Smooth muscle cell (in vitro differentiated cells): ENCODE measurements at regions not wholly inside any gene's neighbourhood (a gene's known extent, or its start where the extent isn't known, plus 50 kb on each side); places are given as distances from the start of the nearest gene placed in this dataset.

ENCODE experiments used
- DNase-seq: peaks from one replicate; lab custom pipeline; 2025; ENCODE audit not compliant: unreplicated experiment; lab: John Stamatoyannopoulos, UW
- H2AFZ ChIP-seq: fragments of 200-600 bp; sonication (generic); 2 replicates; pipeline ENCODE4 v1.6.0; 2016; ENCODE audit warnings: antibody characterized with exemption, low read depth, mild to moderate bottlenecking
- H3F3A ChIP-seq: fragments of 200-600 bp; sonication (generic); 2 replicates; pipeline ENCODE4 v1.6.0; 2017; ENCODE audit warnings: antibody characterized with exemption, low read depth
- H3K27ac ChIP-seq: fragments of 200-600 bp; sonication (generic); 2 replicates; pipeline ENCODE4 v1.5.1; 2016; ENCODE audit warnings: low read depth, mild to moderate bottlenecking
- H3K27me3 ChIP-seq: fragments of 200-600 bp; sonication (generic); 2 replicates; pipeline ENCODE4 v1.6.1; 2016; ENCODE audit warnings: low read depth, mild to moderate bottlenecking
- H3K36me3 ChIP-seq: fragments of 200-600 bp; sonication (generic); 2 replicates; pipeline ENCODE4 v1.5.1; 2016; ENCODE audit warnings: low read depth
- H3K4me1 ChIP-seq: fragments of 200-600 bp; sonication (generic); 2 replicates; pipeline ENCODE4 v1.5.1; 2016; ENCODE audit warnings: low read depth
- H3K4me2 ChIP-seq: fragments of 200-600 bp; sonication (generic); 2 replicates; pipeline ENCODE4 v1.6.0; 2016; ENCODE audit warnings: mild to moderate bottlenecking
- H3K4me3 ChIP-seq: fragments of 200-600 bp; sonication (generic); 2 replicates; pipeline ENCODE4 v1.5.1; 2016; ENCODE audit warnings: mild to moderate bottlenecking
- H3K79me2 ChIP-seq: fragments of 200-600 bp; sonication (generic); 2 replicates; pipeline ENCODE4 v1.6.0; 2016; ENCODE audit warnings: low read depth, mild to moderate bottlenecking
- H3K9ac ChIP-seq: fragments of 200-600 bp; sonication (generic); 2 replicates; pipeline ENCODE4 v1.6.0; 2016; ENCODE audit warnings: low read depth
- H3K9me3 ChIP-seq: fragments of 200-600 bp; sonication (generic); replicated peaks from 2 replicates; pipeline ENCODE4 v1.5.1; 2016; ENCODE audit warnings: low read depth
- H4K20me1 ChIP-seq: fragments of 200-600 bp; sonication (generic); 2 replicates; pipeline ENCODE4 v1.6.0; 2016; ENCODE audit warnings: low read depth
- CTCF ChIP-seq: fragments of 200-600 bp; sonication (generic); IDR thresholded peaks from 2 replicates; pipeline ENCODE4 v1.5.1; 2017; ENCODE audit warnings: borderline replicate concordance, mild to moderate bottlenecking, antibody characterized with exemption; ENCODE audit not compliant: insufficient read depth, poor library complexity, severe bottlenecking
- WGBS: methylation state at CpG from one replicate; pipeline ENCODE4 v1.1.7; 2016; ENCODE audit warnings: low lambda C conversion rate; 5-methylcytosine and 5-hydroxymethylcytosine counted together

GRCh38 chr6:37580176-37580955, 80.7 kb upstream of the CCDC167 start:
- DNase-seq = no peak
- no peak overlapping the region for H3K4me2 ChIP-seq
- no peaks in the 10 kb centered on the region for H3K36me3 ChIP-seq
- H3K4me3 ChIP-seq = no peak overlapping the region
- WGBS = 83% methylated on average over 11 of the region's 11 CpGs
- no peak overlapping the region for H2AFZ ChIP-seq
- H3K79me2 ChIP-seq = no peaks in the 10 kb centered on the region
- no peaks in the 10 kb centered on the region for H3K9me3 ChIP-seq
- H3K9ac ChIP-seq = no peak overlapping the region
- no peak overlapping the region for H3K27ac ChIP-seq
- H3K4me1 ChIP-seq = peaks cover 14% of the 10 kb centered on the region
- no peaks in the 10 kb centered on the region for H4K20me1 ChIP-seq
- H3F3A ChIP-seq = no peaks in the 10 kb centered on the region
- TF ChIP-seq CTCF = no peak
- no peaks in the 10 kb centered on the region for H3K27me3 ChIP-seq

DNA sequence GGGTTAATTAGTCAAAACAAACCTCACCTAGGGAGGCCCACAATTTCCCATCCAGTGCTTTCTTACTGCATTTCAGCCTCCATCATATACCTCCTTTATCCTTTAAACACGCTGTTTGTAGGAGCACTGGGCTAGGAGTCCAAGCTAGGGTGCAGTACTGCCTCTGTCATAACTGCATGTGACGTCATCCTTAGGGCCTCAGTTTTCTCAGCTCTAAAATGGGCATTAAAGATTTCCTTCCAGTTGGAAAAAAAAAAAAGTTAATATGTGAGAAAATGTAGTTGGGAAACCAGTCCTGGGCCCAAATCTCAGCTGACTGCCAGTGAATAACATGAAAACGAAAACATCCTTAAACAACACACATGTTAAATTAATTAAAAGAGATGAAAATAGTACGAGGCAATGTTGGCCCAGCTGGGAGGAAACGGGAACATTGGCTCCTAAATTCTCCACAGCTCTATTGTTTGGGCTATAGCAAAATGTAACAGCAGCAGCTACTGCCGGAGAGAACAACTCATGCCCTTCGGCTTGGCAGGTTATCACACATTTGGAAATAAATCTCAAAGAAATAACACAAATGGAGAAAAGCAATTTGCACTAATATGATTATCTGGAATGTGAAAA, 79.9 kb upstream of the CCDC167 start:
- no peaks in the 10 kb centered on the region for H4K20me1 ChIP-seq
- H2AFZ ChIP-seq = no peak overlapping the region
- H3K4me3 ChIP-seq = no peak overlapping the region
- H3K4me2 ChIP-seq = no peak overlapping the region
- H3K79me2 ChIP-seq = no peaks in the 10 kb centered on the region
- TF ChIP-seq CTCF = no peak
- no peaks in the 10 kb centered on the region for H3K36me3 ChIP-seq
- no peak overlapping the region for H3K27ac ChIP-seq
- DNase-seq = no peak
- H3K9me3 ChIP-seq = no peaks in the 10 kb centered on the region
- H3K27me3 ChIP-seq = no peaks in the 10 kb centered on the region
- no peak overlapping the region for H3K9ac ChIP-seq
- H3K4me1 ChIP-seq = peaks cover 10% of the 10 kb centered on the region
- WGBS = 90% methylated on average over 7 of the region's 7 CpGs
- H3F3A ChIP-seq = no peaks in the 10 kb centered on the region

DNA sequence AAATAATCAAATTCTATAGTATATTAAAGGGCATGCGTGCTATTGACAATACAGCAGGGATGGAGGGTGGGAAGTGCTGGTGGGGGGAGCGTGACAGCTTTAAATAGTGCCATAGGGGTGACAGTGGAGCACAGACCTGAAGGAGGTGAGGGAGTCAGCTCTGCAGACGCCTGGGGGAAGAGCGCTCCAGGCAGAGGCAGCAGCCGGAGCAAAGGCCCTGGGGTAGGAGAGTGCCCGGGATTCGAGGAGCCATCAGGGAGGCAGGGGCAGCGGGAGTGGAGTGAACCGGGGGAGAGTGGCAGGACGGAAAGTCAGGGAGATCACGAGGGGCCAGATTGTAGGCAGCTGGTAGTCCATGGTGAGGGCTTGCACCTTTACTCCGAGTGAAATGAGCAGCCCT, 78.4 kb upstream of the CCDC167 start:
- peaks cover 10% of the 10 kb centered on the region for H3K4me1 ChIP-seq
- no peaks in the 10 kb centered on the region for H3K27me3 ChIP-seq
- H3K9ac ChIP-seq = no peak overlapping the region
- H2AFZ ChIP-seq = no peak overlapping the region
- no peaks in the 10 kb centered on the region for H3K79me2 ChIP-seq
- no peak overlapping the region for H3K4me3 ChIP-seq
- H3K36me3 ChIP-seq = no peaks in the 10 kb centered on the region
- WGBS = 91% methylated on average over 12 of the region's 12 CpGs
- H3K4me2 ChIP-seq = no peak overlapping the region
- DNase-seq = no peak
- no peaks in the 10 kb centered on the region for H3K9me3 ChIP-seq
- H3F3A ChIP-seq = no peaks in the 10 kb centered on the region
- no peaks in the 10 kb centered on the region for H4K20me1 ChIP-seq
- H3K27ac ChIP-seq = no peak overlapping the region
- no peak for TF ChIP-seq CTCF
